K562 (cell line): ENCODE measurements at regions not wholly inside any gene's neighbourhood (a gene's known extent, or its start where the extent isn't known, plus 50 kb on each side); places are given as distances from the start of the nearest gene placed in this dataset.

ENCODE experiments used
- ATAC-seq: fragments of 200-7000 bp; cut with Tn5 transposase; 3 replicates; pipeline ENCODE4 v1.9.1; 2020; ENCODE audit warnings: moderate library complexity
- BruUV-seq: library from RNA; stranded (reverse); fragments of 400-500 nt; replicated peaks from 2 replicates; lab custom pipeline; 2021; lab: Mats Ljungman, UMichigan
- CTCF ChIA-PET: fragments of 300-600 bp; formaldehyde crosslinking; extraction: SDS; loops from one replicate; lab custom pipeline; 2021; ENCODE audit warnings: low intra/inter-chr PET ratio; lab: Yijun Ruan, JAX
- POLR2A ChIA-PET: fragments of 300-600, 350-650 bp; sonication (Branson Sonifier 250); formaldehyde crosslinking; extraction: SDS; loops from one replicate; lab custom pipeline; 2021; ENCODE audit warnings: antibody characterized with exemption, inconsistent platforms; lab: Yijun Ruan, JAX
- DNase-seq, 4 experiments: peaks; one replicate each; pipeline versions ENCODE4 v3.0.0 to v3.0.0-alpha.2; 2011 to 2018; ENCODE audit warnings: low spot score in 3 of 4, mixed read lengths in 3 of 4; ENCODE audit errors: extremely low read depth in 1 of 4
- FAIRE-seq: peaks from 2 replicates; lab custom pipeline; 2011; peaks lifted over from hg19 to GRCh38; lab: Jason Lieb, UNC
- H2AFZ ChIP-seq: 2 replicates; pipeline ENCODE4 v1.6.0; 2011; ENCODE audit warnings: low read depth, low read length, control low read depth, inconsistent platforms
- H3K27ac ChIP-seq: fragments of 200-600 bp; 3 replicates; pipeline ENCODE4 v1.8.0; 2011; ENCODE audit warnings: low read depth, mild to moderate bottlenecking, control low read depth, inconsistent platforms, low read length, moderate library complexity, mixed read lengths; ENCODE audit errors: extremely low read depth
- H3K27me3 ChIP-seq, 2 experiments: fragments of 300-600 bp in 1 of 2; 2 replicates in 1 of 2; 3 replicates in 1 of 2; pipeline versions ENCODE4 v1.6.0 to v1.8.0; 2011; ENCODE audit warnings: inconsistent platforms in 2 of 2, low read length in 2 of 2, mild to moderate bottlenecking in 1 of 2, mixed read lengths in 1 of 2, moderate library complexity in 1 of 2; ENCODE audit not compliant: control insufficient read depth in 2 of 2, insufficient read depth in 2 of 2
- H3K36me3 ChIP-seq: fragments of 300-600 bp; 3 replicates; pipeline ENCODE4 v1.8.0; 2011; ENCODE audit warnings: mild to moderate bottlenecking, low read length, inconsistent platforms; ENCODE audit not compliant: control insufficient read depth, insufficient read depth
- H3K4me1 ChIP-seq, 2 experiments: fragments of 200-600 bp in 1 of 2; replicated peaks in 1 of 2; 2 replicates in 1 of 2; 3 replicates in 1 of 2; pipeline versions ENCODE4 v1.5.1 to v1.8.0; 2011; ENCODE audit warnings: inconsistent platforms in 2 of 2, low read length in 2 of 2, mild to moderate bottlenecking in 1 of 2, mixed read lengths in 1 of 2, moderate library complexity in 1 of 2; ENCODE audit not compliant: control insufficient read depth in 2 of 2, insufficient read depth in 2 of 2
- H3K4me2 ChIP-seq: 2 replicates; pipeline ENCODE4 v1.6.1; 2011; ENCODE audit warnings: low read length, control low read depth, inconsistent platforms, mixed read lengths; ENCODE audit not compliant: insufficient read depth
- H3K4me3 ChIP-seq: fragments of 200-600 bp; sonication (generic), shearing (Covaris generic); 2 replicates; pipeline ENCODE4 v1.5.1; 2016; ENCODE audit warnings: control low read depth, inconsistent platforms
- H3K79me2 ChIP-seq: fragments of 200-600 bp; 3 replicates; pipeline ENCODE4 v1.8.0; 2011; ENCODE audit warnings: low read length, inconsistent platforms; ENCODE audit not compliant: control insufficient read depth, insufficient read depth
- H3K9ac ChIP-seq, 2 experiments: 2 replicates each; pipeline versions ENCODE4 v1.6.0 to v1.6.1; 2011; ENCODE audit warnings: low read depth in 2 of 2, low read length in 2 of 2, control low read depth in 1 of 2, inconsistent platforms in 1 of 2, mild to moderate bottlenecking in 1 of 2, mixed read lengths in 1 of 2; ENCODE audit not compliant: insufficient read depth in 1 of 2
- H3K9me1 ChIP-seq: one replicate; pipeline ENCODE4 v1.6.0; 2011; ENCODE audit warnings: inconsistent platforms, mild to moderate bottlenecking, low read length, moderate library complexity; ENCODE audit not compliant: control insufficient read depth, insufficient read depth
- H3K9me3 ChIP-seq: replicated peaks from 2 replicates; pipeline ENCODE4 v1.5.1; 2011; ENCODE audit warnings: low read depth, low read length, inconsistent platforms; ENCODE audit not compliant: control insufficient read depth, insufficient read depth
- H4K20me1 ChIP-seq: replicated peaks from 2 replicates; pipeline ENCODE4 v1.6.1; 2011; ENCODE audit warnings: low read length, inconsistent platforms, mixed read lengths; ENCODE audit not compliant: control insufficient read depth, insufficient read depth
- AFF1 ChIP-seq, 2 experiments: fragments of 450-650 bp; IDR thresholded peaks; 2 replicates each; pipeline ENCODE4 v1.6.1; 2018; ENCODE audit warnings: mild to moderate bottlenecking in 2 of 2, low read depth in 1 of 2; ENCODE audit not compliant: partially characterized antibody in 2 of 2
- ATF7 ChIP-seq: fragments of 450-650 bp; IDR thresholded peaks from 2 replicates; pipeline ENCODE4 v1.7.1; 2014; ENCODE audit warnings: mild to moderate bottlenecking, moderate library complexity
- CTBP1 ChIP-seq: fragments of 450-650 bp; IDR thresholded peaks from 2 replicates; pipeline ENCODE4 v1.6.1; 2016; ENCODE audit warnings: borderline replicate concordance
- DACH1 ChIP-seq: fragments of 450-650 bp; IDR thresholded peaks from 2 replicates; pipeline ENCODE4 v1.6.1; 2018; ENCODE audit not compliant: partially characterized antibody
- EP400 ChIP-seq: fragments of 450-650 bp; IDR thresholded peaks from 2 replicates; pipeline ENCODE4 v1.6.1; 2017; ENCODE audit warnings: antibody characterized with exemption, mild to moderate bottlenecking, moderate library complexity
- FOXJ2 ChIP-seq: fragments of 200-800 bp; sonication (Bioruptor generic); IDR thresholded peaks from 2 replicates; pipeline ENCODE4 v1.6.1; 2016; ENCODE audit warnings: missing genetic modification characterization, missing compliant biosample characterization
- FOXP1 ChIP-seq: sonication (generic); formaldehyde crosslinking; IDR thresholded peaks from 2 replicates; pipeline ENCODE4 v1.8.0; 2022; ENCODE audit warnings: mild to moderate bottlenecking, missing genetic modification reagents
- GTF2F1 ChIP-seq: IDR thresholded peaks from 2 replicates; pipeline ENCODE4 v1.6.1; 2011; ENCODE audit warnings: low read depth, low read length, improper control_type of control experiment
- NCOR1 ChIP-seq: fragments of 450-650 bp; IDR thresholded peaks from 2 replicates; pipeline ENCODE4 v1.6.1; 2016; ENCODE audit warnings: mild to moderate bottlenecking, moderate library complexity
- RBM14 ChIP-seq: fragments of 200-400 bp; formaldehyde crosslinking; IDR thresholded peaks from 2 replicates; pipeline ENCODE4 v1.6.1; 2018; ENCODE audit warnings: low read depth, mild to moderate bottlenecking, low read length, moderate library complexity, borderline replicate concordance; ENCODE audit not compliant: insufficient read depth
- ZFP36 ChIP-seq: fragments of 150-350 bp; IDR thresholded peaks from 2 replicates; pipeline ENCODE4 v1.6.1; 2018; ENCODE audit warnings: low read length, low read depth; ENCODE audit not compliant: partially characterized antibody
- ZFPM2 ChIP-seq: fragments of 250-450 bp; sonication (Bioruptor Pico); IDR thresholded peaks from 2 replicates; pipeline ENCODE4 v1.5.1; 2022; ENCODE audit warnings: mild to moderate bottlenecking
- ZNF347 ChIP-seq: fragments of 450-650 bp; formaldehyde crosslinking; IDR thresholded peaks from 2 replicates; pipeline ENCODE4 v1.4.0; 2020; ENCODE audit warnings: low read depth, mild to moderate bottlenecking, moderate library complexity
- ZNF395 ChIP-seq: fragments of 200-800 bp; sonication (Bioruptor generic); IDR thresholded peaks from 2 replicates; pipeline ENCODE4 v1.6.1; 2017; ENCODE audit warnings: missing genetic modification characterization, missing compliant biosample characterization
- ZNF551 ChIP-seq: fragments of 250-450 bp; sonication (Bioruptor Pico); IDR thresholded peaks from 2 replicates; pipeline ENCODE4 v1.5.0; 2021; ENCODE audit warnings: mild to moderate bottlenecking, moderate library complexity
- ZNF695 ChIP-seq: fragments of 450-650 bp; formaldehyde crosslinking; IDR thresholded peaks from 2 replicates; pipeline ENCODE4 v1.4.0; 2020; ENCODE audit warnings: mild to moderate bottlenecking, moderate library complexity
- WGBS: fragments of 100-300 bp; shearing (Covaris generic); methylation state at CpG from one replicate; pipeline ENCODE4 v1.1.6; 2016; ENCODE audit warnings: low coverage, mixed read lengths; ENCODE audit not compliant: insufficient coverage; ENCODE audit errors: missing lambda C conversion rate; 5-methylcytosine and 5-hydroxymethylcytosine counted together
- in situ Hi-C: fragments of 300-500 bp; cut with MboI; formaldehyde crosslinking; loops from 4 replicates; pipeline ENCODE4 v1.15.0; 2018; ENCODE audit warnings: inconsistent platforms, mixed read lengths
- intact Hi-C: fragments of 100-400 bp; cut with micrococcal nuclease; formaldehyde crosslinking; loops from 2 replicates; pipeline ENCODE4 v1.14.2; 2022

GRCh38 chr11:42049186-42049585 is 589.7 kb upstream of the LRRC4C start (continued):
- TF ChIP-seq FOXP1, result no peak
- TF ChIP-seq, all 486 proteins: peak for 0

- in situ Hi-C loops (no loop called here), intact Hi-C loops (no loop called here)
- Histone ChIP-seq H3K9me1 (no peaks in the 10 kb centered on the region), H3K27me3 (no peaks in the 10 kb centered on the region), H3K79me2 (no peaks in the 10 kb centered on the region), H3K36me3 (no peaks in the 10 kb centered on the region), H3K4me2 (no peak overlapping the region), H3K9me3 (no peaks in the 10 kb centered on the region), H3K4me3 (no peak overlapping the region), H3K4me1 (no peaks in the 10 kb centered on the region), H3K27ac (no peak overlapping the region), H2AFZ (no peak overlapping the region), H3K9ac (no peak overlapping the region), H4K20me1 (no peaks in the 10 kb centered on the region)
- no TSS peak for BruUV-seq
- CTCF ChIA-PET, result no interaction called here
- POLR2A ChIA-PET, result no interaction called here
- FAIRE-seq (no peak), ATAC-seq (no peak), DNase-seq (no peak)
- 0% methylated on average over 1 of the region's 1 CpG for WGBS
- TF ChIP-seq ATF7, result no peak
- TF ChIP-seq ZNF695 (CRISPR knock-in tag), result no peak
- no peak for TF ChIP-seq AFF1 (IDR thresholded peaks at IDR 0.05; ENCODE audit: low read depth in 1 of 2, partially characterized antibody in 2 of 2)
- TF ChIP-seq ZFPM2, result no peak
- TF ChIP-seq GTF2F1, result no peak
- no peak for TF ChIP-seq NCOR1
- no peak for TF ChIP-seq RBM14
- no peak for TF ChIP-seq ZFP36
- no peak for TF ChIP-seq EP400
- no peak for TF ChIP-seq ZNF347 (CRISPR knock-in tag)
- no peak for TF ChIP-seq ZNF395 (CRISPR knock-in tag)
- no peak for TF ChIP-seq CTBP1
- TF ChIP-seq DACH1, result no peak
- no peak for TF ChIP-seq FOXJ2
- TF ChIP-seq ZNF551 (CRISPR knock-in tag), result no peak
Observed at GRCh38 chr11:42049650-42050049, 590.2 kb upstream of the LRRC4C start.
